CMK (cell line): ENCODE measurements at regions not wholly inside any gene's neighbourhood (a gene's known extent, or its start where the extent isn't known, plus 50 kb on each side); places are given as distances from the start of the nearest gene placed in this dataset.

Experiments used
- DNase-seq: peaks from one replicate; pipeline ENCODE4 v3.0.0-alpha.2; 2010; ENCODE audit warnings: low read depth

DNA sequence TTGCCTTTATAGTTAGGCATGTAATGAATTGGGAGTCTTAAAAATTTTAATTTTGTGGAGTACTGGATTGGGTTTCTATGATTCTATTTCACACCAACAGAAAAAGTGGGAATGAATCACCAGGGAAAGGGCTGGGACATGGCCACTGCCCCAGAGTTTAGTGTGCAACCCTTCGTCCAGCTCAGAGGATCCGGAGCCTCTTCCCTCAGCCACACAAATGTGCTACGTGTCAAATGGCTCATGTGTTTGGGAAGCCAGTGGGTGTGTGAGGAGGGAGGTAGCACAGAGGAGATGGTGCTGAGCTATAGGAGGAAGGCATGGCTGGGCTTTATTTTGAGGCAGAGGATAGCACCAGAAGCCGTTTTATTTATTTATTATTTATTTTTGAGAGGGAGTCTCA, 247.3 kb downstream of the SIPA1L2 start:
- no peak for DNase-seq

DNA sequence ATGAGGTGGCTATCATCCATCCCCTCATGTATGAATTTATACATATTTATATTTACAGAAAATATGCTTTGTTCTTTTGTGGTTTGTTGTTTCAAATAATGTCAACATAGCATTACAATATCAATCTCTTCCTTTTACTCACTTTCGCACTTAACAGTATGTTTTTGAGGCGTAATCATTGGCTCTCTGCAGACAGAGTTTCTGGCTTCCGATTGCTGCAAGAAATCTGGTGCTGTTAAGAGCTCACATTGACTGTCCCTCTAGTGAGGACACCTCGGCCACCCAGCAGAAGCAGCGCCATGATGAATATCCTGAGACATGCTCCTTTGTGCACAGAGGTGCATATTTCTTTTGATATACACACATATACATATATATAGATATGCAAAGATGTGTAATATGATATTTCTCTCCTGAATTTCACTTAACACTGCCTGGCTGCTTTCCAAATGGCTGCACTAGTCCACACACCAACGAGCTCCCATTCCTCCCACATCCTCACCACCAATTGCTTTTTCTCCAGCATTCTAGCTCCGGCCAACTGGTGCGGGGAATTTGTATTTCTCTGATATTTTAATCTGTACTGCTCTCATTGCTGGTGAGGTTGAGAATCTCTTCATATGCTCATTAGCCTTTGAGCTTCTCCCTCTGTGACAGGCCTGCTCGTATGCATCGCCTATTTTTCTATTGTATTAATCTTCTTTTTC, 248.4 kb downstream of the SIPA1L2 start:
- no peak for DNase-seq

DNA sequence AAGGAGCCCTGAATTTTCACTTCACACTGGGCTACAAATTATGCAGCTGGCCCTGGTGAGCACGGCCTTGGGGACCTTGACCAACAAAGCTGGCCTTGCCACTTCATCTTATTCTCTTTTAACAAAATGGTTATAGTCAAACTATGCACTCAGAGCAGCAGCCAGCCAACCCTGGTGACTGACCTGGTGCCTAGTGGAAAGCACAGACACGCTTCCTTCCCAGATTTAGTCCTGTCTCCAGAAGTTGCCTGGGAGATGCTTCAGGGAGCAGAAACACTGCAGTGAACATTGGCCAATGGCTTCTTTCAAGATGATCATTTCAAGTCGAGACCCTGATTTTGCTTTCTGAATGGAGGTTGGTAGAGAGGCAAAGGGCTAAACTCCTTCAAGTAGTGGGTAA, 249.3 kb downstream of the SIPA1L2 start:
- DNase-seq: no peak

DNA sequence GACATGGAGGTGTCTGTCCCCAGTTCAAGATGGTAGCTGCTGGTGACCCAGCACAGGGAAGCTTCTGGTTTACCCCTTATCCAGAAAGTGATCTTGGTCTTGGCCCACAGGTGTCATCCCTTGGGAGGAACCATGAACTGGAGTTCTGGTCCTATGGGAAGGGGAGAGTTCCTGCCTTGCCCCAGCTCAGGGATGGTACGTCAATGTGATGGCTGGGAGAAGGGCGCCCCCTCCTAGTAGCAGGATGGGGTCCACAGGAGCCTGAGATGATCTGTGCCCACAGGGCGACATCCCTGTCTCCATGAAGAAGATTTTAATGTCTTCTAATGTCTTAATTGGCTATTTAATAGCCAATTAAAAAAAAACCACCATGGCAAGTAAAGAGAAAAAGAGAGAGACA, 249.8 kb downstream of the SIPA1L2 start:
- DNase-seq: no peak

DNA sequence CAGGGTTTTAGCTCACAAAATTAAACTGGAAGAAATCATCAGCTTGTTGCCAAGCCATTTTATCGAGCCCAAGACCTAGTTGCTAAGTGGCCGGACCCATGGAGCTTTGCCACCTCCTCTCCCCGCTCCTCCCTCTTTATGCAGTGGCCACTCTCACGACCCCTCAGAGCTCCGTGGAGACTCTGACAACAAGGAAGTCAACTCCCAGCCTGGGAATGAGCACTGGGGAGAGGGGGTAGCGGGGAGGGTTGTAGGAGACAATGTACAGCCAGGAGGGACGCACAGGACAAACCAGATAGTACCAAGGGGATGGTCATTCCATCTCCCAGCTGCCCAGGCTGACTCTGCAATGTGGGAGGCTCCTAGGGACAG, 250.9 kb downstream of the SIPA1L2 start:
- no peak for DNase-seq

DNA sequence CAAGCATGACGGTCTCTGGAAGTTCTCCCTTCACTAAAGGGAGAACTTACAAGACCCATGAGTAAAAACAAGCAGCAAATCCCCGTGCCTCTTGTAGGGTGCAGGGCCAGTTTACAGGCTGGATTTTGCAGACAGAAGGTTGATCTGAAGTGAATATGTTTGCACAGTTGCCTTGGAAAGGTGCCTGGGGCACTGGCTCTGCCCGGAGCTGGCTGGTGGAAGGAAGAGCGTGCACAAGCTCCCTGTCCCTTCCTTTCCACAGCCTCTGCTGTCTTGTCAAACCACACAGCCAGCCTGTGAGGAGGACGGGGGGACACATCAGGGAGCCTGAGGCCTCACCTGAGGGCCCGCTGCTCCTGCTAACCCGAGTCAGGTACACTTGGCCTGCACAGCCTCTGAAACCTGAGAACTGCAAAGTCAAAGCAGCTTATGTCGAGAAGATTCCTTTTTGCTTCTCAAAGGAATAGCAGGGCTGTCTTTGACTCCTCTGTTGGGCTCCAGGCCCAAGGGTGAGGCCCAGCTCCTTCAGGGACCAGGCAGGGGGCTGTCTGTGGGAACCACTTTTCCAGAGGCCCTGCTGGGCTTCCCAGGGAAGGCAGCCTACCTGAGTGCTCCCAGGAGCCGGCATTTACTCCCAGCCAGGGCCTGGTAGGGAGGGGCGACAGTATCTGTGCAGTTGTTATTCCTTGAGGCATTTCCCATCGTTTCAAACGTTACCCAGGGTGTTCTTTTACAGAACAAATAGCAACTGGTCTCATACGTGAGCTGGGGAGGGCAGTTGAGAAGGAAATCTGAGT, 251.5 kb downstream of the SIPA1L2 start:
- DNase-seq: no peak

DNA sequence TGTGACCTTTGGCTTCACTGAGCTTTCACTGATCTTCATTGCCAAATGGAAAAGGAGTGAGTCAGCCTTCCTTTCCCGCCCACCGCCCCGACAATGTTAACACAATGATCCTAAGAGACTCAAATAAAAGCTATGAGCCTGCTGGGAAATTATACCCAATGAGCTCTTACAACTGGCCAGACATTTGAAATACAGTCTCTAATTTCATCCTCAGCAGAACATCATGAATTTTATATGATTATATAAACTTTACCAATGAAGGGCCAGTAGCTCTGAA, 252.5 kb downstream of the SIPA1L2 start:
- no peak for DNase-seq

DNA sequence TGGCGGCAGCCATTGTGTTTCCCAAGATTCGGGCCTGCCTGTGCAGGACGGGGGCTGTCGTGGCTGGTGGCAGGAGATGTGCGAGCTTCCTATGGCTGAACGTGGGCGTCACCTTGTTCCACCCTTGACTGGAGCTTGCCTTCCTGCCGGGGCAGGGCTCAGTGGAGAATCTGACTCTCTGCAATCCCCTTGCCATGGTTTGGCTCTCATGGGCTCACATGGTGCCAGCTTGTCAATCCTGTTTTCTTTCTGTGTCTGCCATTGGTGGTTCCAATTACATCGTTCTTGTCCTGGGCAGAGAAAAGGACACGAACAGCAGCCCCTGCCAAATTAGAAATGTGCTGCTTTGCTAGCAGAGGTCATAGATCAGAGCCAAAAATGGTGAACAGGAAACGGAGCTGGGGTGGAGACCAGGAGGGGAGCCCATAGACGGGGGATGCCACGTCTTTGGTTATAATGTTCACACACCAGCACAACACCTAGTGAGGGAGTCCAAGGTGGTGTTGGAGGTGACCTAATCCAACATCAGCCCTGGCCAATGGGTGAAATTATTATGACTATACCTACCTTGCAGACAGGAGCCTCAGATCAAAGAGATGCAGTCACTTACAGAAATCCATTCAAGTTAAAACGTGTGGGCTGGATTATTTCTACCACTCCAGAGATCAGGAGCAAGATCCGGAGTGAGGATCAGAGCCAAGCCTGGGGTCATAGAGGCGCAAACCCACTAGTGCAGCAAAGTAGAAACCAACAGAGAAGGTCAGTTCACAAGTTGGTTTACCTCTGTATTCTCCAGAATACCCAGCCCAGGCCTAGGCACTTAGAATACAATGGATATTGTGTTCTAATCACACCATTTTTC, 253.1 kb downstream of the SIPA1L2 start:
- no peak for DNase-seq

DNA sequence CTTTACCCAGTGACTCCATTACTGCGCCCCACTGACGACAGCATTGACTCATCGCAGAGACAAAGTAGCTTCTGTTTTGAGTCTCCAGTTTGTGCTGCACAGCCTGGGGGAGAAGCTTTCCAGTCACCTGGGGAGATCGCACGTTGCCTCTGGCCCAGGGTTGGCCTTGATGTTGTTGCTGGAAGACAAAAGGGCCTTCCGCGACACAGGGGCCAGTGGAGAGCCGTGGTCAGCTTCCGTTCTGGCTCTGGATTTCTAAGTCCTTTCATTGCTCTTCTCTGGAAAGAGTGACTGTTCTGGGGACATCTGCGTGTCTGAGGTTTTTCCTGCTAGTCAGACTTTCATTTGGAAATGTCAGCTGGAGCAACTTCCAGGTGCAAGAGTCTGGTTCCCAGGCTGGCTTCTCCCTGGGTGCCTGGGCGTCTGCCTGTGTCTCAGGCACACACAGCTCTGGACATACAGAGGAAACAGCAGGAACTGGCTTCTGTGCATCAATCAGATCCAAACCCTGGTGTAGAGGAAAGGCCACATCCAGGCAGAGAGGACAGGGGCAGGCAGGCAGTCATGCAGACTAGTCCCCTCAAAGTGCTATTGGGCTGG, 257.0 kb downstream of the SIPA1L2 start:
- no peak for DNase-seq

DNA sequence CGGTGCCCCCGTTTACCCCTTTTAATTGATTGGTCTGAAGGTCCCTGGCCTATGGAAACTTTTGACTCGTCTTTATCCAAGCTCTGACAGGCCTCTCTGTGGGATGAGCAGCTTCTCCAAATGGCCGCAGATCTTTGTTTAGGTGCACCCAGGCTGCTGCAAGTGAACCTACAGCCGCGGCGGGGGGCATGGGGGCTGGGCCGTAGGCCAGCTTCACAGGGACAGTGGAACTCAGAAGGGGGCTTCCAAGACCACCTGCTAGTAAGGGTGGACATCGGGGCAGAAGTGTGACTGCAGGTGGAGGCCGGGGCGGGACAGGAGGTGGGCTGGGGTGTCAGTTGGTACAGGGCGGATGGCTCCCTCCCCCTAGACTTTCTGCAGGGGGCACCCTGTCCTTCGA, 257.5 kb downstream of the SIPA1L2 start:
- no peak for DNase-seq

DNA sequence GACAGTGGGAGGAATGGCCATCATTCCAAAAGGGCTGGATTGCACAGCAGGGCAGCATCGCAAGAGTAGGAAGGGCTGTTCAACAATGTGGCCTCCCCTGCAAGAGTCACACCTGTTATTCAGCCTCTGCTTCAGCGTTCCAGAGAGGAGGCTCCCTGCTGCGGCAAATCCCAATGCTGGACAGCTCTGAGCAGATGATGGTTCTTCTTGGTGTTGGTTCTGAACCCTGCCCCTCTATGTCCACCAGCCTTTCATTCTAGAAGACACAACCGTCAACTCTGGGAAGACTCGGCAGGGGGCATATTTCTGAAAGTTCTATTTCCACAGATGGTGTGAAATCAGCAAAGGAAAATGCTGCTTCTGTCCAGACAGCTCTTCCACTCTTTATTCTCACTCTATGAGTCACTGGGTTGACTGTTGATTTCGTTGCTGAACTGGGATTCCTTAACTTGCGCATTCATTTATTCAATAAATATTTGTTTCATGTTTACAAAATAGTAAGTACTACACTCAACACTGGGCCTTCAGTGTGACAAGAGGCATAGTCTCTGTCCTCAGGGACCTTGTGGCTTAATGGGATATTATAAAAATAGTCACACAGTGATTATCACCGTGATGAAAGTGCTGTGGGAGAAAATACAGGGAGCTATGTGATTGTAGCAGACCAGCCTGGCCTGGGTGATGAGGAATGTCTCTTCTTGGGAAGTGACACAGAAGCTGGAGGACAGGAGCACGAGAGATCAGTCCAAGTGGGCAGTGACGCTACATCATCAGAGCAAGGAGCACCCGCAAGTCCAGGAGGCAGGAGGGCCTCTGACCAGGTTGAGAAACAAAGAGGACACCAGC, 260.3 kb downstream of the SIPA1L2 start:
- DNase-seq: no peak

DNA sequence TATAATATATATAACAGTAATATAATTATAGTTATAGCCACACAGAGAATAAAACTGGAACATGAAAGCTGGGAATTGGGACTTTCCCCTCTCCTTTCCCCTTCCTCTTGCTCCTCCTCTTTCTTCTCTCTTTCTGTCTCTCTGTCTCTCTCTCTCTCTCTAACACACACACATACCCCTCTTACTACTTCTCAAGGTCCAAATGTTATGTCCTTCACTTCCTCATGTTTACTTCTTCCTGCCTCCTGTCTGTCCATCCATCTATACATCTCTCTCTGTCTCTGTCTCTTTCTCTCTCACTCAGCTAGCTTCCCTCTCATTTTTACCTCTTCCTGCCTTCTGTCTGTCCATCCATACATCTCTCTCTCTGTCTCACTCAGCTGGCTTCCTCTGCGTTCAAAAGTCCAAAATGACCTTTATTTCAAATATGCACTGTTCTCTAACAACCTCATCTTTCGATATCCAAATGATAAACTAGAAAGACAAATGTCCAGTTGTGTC, 261.1 kb downstream of the SIPA1L2 start:
- DNase-seq: no peak

DNA sequence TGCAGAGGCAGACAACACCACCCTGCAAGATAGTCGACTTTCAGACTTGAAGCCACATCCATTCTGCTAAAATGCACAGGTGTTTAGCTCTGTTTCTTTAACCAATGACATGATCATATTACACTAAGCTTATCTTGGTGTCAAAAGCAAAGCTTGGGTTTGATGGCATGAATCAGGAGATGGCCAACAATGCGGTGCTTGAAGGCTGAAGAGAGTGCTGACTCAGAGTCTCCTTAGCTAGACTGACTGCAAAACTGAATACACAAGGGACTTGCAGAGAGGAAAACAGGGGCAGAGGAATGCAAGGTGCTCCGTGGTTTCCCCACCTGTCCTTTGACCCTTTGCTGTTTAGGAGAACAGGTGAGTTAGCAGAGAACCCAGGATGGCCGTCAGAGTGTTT, 262.6 kb downstream of the SIPA1L2 start:
- no peak for DNase-seq

DNA sequence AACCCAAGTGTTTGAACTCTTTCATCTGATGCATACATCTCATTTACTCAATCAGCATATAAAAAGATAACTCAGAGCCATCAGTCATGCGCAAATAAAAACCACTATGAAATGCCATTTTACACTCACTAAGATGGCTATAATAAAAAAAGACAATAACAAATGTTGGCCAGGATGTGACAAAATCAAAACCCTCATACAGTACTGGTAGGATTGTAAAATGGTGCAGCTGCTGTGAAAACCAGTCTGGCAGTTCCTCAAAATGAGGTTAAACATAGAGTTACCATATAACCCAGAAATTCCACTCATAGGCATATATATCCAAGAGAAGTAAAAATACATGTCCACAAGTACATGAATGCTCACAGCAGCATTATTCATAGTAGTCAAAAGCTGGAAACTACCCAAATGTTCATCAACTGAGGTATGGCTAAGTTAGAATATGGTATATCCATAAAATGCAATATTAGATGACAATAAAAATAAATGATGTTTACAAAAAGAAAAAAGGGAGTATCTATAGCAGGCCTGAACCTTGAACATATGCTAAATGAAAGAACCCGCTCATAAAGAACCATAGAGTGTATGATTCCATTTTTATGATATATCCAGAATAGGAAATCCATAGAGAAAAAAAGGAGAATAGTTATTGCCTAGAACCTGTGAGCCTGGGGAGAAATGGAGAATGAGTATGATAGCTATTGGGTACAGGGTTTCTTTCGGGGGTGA, 265.1 kb downstream of the SIPA1L2 start:
- DNase-seq: no peak

DNA sequence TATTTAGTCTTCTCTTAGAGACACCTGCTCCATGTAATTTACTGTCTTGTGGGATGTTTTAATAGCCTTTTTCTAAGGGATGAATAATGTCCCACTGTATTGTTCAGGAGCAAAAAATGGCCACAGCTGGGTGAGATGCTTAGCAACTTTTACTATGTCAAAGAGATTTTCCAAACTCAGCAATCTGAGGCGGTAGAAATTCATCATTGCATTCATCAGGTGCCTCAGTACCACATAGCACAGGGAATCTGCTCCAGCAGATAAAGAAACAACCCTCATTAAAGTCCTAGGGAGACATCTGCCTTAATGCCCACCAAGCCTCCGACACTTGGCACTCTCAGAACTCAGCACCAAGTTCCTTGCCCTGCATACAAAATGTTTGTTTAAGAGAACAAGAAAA, 266.9 kb downstream of the SIPA1L2 start:
- DNase-seq: no peak

DNA sequence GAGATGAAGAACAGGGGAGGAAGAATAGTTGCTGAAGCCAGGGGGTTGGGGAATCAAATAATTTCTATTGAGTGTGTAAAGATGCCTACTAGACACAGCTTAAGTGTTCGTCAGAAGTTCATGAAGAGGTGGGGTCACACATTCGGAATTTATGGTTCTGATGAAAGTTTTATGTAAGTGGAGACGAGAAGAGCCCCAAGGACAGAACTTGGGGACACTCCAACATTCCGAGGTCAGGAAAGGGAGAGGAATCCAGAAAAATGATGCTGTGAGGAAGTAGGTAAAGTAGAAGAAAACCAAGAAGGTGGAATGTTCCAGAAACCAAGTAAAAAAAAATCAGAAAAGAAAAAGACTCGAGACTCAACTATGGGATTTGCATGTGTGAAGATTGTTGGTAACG, 272.5 kb downstream of the SIPA1L2 start:
- DNase-seq: no peak

DNA sequence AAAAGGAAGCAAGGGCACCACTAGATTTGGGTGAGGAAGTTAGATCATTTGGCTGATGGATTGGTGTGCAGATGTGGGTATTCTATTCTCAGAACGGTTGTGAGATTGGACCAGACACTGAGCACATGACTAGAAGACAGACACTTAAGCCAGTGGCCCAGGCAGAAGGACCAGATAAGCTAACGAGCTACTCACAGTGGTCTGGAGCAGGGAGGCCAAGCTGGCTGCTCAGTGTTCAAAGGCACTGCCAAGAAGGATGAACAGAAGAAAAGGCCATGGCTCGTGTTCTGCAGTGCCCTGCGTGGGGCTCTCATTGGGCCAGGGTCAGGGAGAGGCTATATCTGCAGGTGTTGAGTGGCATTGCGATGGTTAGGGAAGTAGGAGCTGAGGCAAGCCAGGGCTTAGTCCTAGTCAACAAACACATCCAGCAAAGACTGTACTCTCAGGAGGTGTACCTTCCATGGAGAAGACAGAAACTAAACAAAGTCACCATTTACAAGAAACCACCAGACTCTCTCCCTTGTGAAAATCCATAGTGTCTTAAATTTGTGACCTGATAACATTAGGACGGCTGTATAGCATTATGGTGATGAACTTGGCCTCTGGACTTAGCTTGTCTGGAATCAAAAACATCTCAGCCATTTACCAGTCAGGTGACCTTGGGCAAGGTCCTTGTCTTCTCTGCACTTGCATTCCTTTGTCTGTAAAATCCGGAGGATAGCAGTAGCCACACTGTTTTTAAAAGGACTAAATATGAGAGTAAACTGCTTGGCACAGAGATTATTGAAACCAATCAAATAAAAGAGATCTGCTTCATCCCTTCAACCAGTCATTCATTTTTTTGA, 274.5 kb downstream of the SIPA1L2 start:
- no peak for DNase-seq

DNA sequence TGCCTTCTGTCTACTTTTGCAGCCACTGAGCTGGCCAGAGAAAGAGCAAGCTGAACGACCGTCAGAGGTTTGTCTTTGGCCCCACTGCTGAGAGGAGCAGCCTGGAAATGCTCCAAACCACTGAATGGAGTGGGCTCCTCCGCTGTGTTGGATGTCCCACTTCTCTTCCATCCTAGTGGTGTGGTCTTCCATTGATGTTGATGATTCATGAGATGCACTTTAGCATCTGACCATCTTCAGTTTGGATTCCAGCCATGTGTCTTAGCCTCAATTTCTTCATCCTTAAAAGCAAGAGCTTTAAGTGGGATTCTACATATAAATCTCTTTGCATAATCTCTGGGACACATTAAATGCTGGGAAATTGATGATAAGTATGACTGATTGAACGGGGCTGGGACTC, 276.9 kb downstream of the SIPA1L2 start:
- no peak for DNase-seq

DNA sequence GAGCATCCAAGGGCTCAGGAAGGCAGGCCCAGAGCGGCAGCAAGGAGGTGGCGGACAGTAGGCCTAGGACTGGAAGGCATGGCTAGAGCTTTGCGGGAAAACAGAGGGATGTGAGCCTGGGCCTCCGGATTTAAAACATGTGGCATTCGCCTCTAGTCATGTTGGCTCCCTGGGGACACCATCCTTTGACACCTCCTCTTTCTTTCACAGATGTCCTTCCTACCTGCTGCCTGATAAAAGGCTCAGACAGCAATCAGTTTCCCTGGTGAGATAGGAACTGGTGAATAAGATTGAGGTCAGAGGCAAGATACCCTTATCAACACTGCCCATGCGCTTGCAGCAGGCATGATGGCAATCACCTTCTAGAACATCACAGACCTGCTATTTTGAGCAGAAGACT, 277.6 kb downstream of the SIPA1L2 start:
- DNase-seq: no peak

DNA sequence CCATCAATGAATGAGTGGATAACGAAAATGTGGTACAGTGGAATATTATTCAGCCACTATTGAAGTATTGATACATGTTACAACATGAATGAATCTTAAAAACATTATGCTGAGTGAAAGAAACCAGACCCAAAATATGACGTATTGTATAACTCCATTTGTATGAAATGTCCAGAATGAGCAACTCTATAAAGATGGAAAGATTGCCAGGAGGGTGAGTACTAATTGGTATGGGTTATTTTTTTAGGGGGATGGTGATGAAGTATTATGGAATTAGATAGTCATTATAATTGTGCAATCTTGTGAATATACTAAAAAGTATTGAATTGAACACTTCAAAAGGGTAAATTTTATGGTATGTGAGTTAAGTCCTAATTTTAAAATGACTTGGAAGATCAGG, 278.6 kb downstream of the SIPA1L2 start:
- no peak for DNase-seq
